ENCODE measurements at regions not wholly inside any gene's neighbourhood (a gene's known extent, or its start where the extent isn't known, plus 50 kb on each side); places are given as distances from the start of the nearest gene placed in this dataset.

- TF ChIP-seq CTCF (conservative IDR thresholded peaks at IDR 0.05 in 1 of 2, IDR thresholded peaks at IDR 0.05 in 1 of 2; ENCODE audit: extremely low read depth in 1 of 2, insufficient read depth in 1 of 2, low read depth in 1 of 2, low read length in 2 of 2), result no peak
- no peak for TF ChIP-seq EZH2 (IDR thresholded peaks at IDR 0.05; ENCODE audit: borderline replicate concordance, low read length)
Measured at GRCh38 chr21:34262469-34262845, 101.3 kb upstream of the KCNE2 start.

Data from mammary epithelial cell (primary cell).